ENCODE measurements at regions not wholly inside any gene's neighbourhood (a gene's known extent, or its start where the extent isn't known, plus 50 kb on each side); places are given as distances from the start of the nearest gene placed in this dataset.
A peak's percentile ranks its signal among the peaks of the same experiment; 100 is the strongest.
"Not testable (repeated sequence)": the region's sequence is repeated elsewhere in the genome, so short reads cannot be mapped to it uniquely, and the experiment has no call there.

- DNase-seq = no peak
Observed at GRCh38 chr5:39629946-39630345, 205.2 kb upstream of the DAB2 start.

- no peak for DNase-seq
Observed at GRCh38 chr5:39628348-39628747, 203.6 kb upstream of the DAB2 start.

GRCh38 chr5:39624890-39625289 lies 200.1 kb upstream of the DAB2 start:
- DNase-seq = no peak

GRCh38 chr5:39624268-39624886 lies 199.6 kb upstream of the DAB2 start:
- no peak for DNase-seq

GRCh38 chr5:39623291-39623865 lies 198.6 kb upstream of the DAB2 start:
- no peak for DNase-seq

- DNase-seq = no peak
Observed at GRCh38 chr5:39622281-39622680, 197.5 kb upstream of the DAB2 start.

GRCh38 chr5:39619168-39619818 lies 194.5 kb upstream of the DAB2 start:
- no peak for DNase-seq

GRCh38 chr5:39618391-39618790 lies 193.6 kb upstream of the DAB2 start:
- no peak for DNase-seq

GRCh38 chr5:39616131-39616530 lies 191.4 kb upstream of the DAB2 start:
- no peak for DNase-seq

GRCh38 chr5:39611076-39611475 lies 186.3 kb upstream of the DAB2 start:
- not testable (repeated sequence) for DNase-seq

GRCh38 chr5:39608024-39608423 lies 183.2 kb upstream of the DAB2 start:
- no peak for DNase-seq

- no peak for DNase-seq
Observed at GRCh38 chr5:39606591-39606990, 181.8 kb upstream of the DAB2 start.

- DNase-seq = no peak
Observed at GRCh38 chr5:39605588-39606575, 181.1 kb upstream of the DAB2 start.

GRCh38 chr5:39605145-39605544 lies 180.4 kb upstream of the DAB2 start:
- no peak for DNase-seq

GRCh38 chr5:39604491-39604890 lies 179.7 kb upstream of the DAB2 start:
- DNase-seq = no peak

GRCh38 chr5:39599721-39600431 lies 175.1 kb upstream of the DAB2 start:
- DNase-seq = peak in 1 of 2 donors; percentile 1

- DNase-seq = no peak
Observed at GRCh38 chr5:39598661-39599248, 174.0 kb upstream of the DAB2 start.

- no peak for DNase-seq
Observed at GRCh38 chr5:39588179-39588578, 163.4 kb upstream of the DAB2 start.

GRCh38 chr5:39587675-39588074 lies 162.9 kb upstream of the DAB2 start:
- no peak for DNase-seq

GRCh38 chr5:39586185-39586584 lies 161.4 kb upstream of the DAB2 start:
- DNase-seq = no peak

GRCh38 chr5:39584927-39585326 lies 160.1 kb upstream of the DAB2 start:
- no peak for DNase-seq
